Stimulated activated CD8-positive, alpha-beta memory T cell treated with anti-CD3 and anti-CD28 coated beads, Interleukin-2, amount 100 ng/mL, for 48 hours (primary cell): ENCODE measurements at regions not wholly inside any gene's neighbourhood (a gene's known extent, or its start where the extent isn't known, plus 50 kb on each side); places are given as distances from the start of the nearest gene placed in this dataset.
"Not testable (repeated sequence)": the region's sequence is repeated elsewhere in the genome, so short reads cannot be mapped to it uniquely, and the experiment has no call there.

Experiments
- DNase-seq, 2 donors: peaks; one replicate each; pipeline ENCODE4 v3.0.0-alpha.2; 2020; ENCODE audit warnings: low read depth in 2 of 2

GRCh38 chr2:35163948-35164347 lies 1191.6 kb upstream of the CRIM1 start:
- no peak for DNase-seq

- no peak for DNase-seq
Measured at GRCh38 chr2:35160871-35161270, 1194.7 kb upstream of the CRIM1 start.

- DNase-seq, result no peak
Measured at GRCh38 chr2:35125871-35126270, 1229.7 kb upstream of the CRIM1 start.

- DNase-seq, result no peak
Measured at GRCh38 chr2:35125278-35125677, 1230.3 kb upstream of the CRIM1 start.

- DNase-seq, result no peak
Measured at GRCh38 chr2:35116151-35116550, 1239.4 kb upstream of the CRIM1 start.

GRCh38 chr2:35114765-35115164 lies 1240.8 kb upstream of the CRIM1 start:
- DNase-seq, result no peak

- DNase-seq, result not testable (repeated sequence)
Measured at GRCh38 chr2:35112367-35112766, 1243.2 kb upstream of the CRIM1 start.

- DNase-seq, result no peak
Measured at GRCh38 chr2:35104309-35104708, 1251.3 kb upstream of the CRIM1 start.

- no peak for DNase-seq
Measured at GRCh38 chr2:35099342-35099741, 1256.2 kb upstream of the CRIM1 start.

- DNase-seq, result no peak
Measured at GRCh38 chr2:35082072-35082471, 1273.5 kb upstream of the CRIM1 start.

- DNase-seq, result no peak
Measured at GRCh38 chr2:35081622-35082015, 1274.0 kb upstream of the CRIM1 start.

GRCh38 chr2:35081001-35081621 lies 1274.5 kb upstream of the CRIM1 start:
- DNase-seq, result no peak

- DNase-seq, result no peak
Measured at GRCh38 chr2:35080231-35080910, 1275.2 kb upstream of the CRIM1 start.

- no peak for DNase-seq
Measured at GRCh38 chr2:35067420-35067819, 1288.2 kb upstream of the CRIM1 start.

- DNase-seq, result no peak
Measured at GRCh38 chr2:35063836-35064235, 1291.7 kb upstream of the CRIM1 start.

GRCh38 chr2:35035883-35036282 lies 1319.7 kb upstream of the CRIM1 start:
- DNase-seq, result no peak

GRCh38 chr2:35033748-35034147 lies 1321.8 kb upstream of the CRIM1 start:
- DNase-seq, result no peak

- no peak for DNase-seq
Measured at GRCh38 chr2:35023545-35023944, 1332.0 kb upstream of the CRIM1 start.

GRCh38 chr2:35000453-35000852 lies 1355.1 kb upstream of the CRIM1 start:
- no peak for DNase-seq

- DNase-seq, result no peak
Measured at GRCh38 chr2:34998741-34999140, 1356.8 kb upstream of the CRIM1 start.

- no peak for DNase-seq
Measured at GRCh38 chr2:34997779-34998178, 1357.8 kb upstream of the CRIM1 start.

GRCh38 chr2:34995196-34995595 lies 1360.4 kb upstream of the CRIM1 start:
- DNase-seq, result no peak

GRCh38 chr2:34991508-34992274 lies 1363.9 kb upstream of the CRIM1 start:
- DNase-seq, result no peak
